Skin epidermis (tissue), 12 donors: ENCODE measurements at regions not wholly inside any gene's neighbourhood (a gene's known extent, or its start where the extent isn't known, plus 50 kb on each side); places are given as distances from the start of the nearest gene placed in this dataset.
"Not testable (repeated sequence)": the region's sequence is repeated elsewhere in the genome, so short reads cannot be mapped to it uniquely, and the experiment has no call there.

ENCODE experiments used
- H3K27ac ChIP-seq, 21 experiments: fragments of 200-600 bp; sonication (generic) in 11 of 21; one replicate each; pipeline ENCODE4 v1.5.0; 2020; ENCODE audit warnings: mild to moderate bottlenecking in 3 of 21, inconsistent platforms in 2 of 21, moderate library complexity in 2 of 21
- H3K4me3 ChIP-seq, 7 experiments: fragments of 200-600 bp; sonication (generic) in 2 of 7; one replicate each; pipeline ENCODE4 v1.5.0; 2020; ENCODE audit warnings: inconsistent platforms in 2 of 7, mild to moderate bottlenecking in 2 of 7, moderate library complexity in 1 of 7

DNA sequence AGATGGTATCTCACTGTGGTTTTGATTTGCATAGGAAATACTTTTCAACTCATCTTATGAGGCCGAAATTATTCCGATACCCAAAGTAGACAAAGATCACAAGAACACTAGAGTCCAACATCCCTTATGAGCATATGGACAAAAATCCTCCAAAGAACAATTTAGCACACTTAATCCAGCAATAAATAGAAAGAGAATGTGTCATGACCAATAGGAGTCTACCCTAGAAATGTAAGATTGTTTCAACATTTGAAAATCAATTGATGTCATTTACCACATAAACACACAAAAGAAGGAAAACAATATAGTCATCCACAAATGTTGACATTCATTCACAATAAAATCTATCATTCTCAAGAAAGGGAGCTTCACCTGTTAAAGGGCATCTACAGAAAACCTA, 307.8 kb upstream of the SMIM21 start:
- no peak overlapping the region for H3K4me3 ChIP-seq
- H3K27ac ChIP-seq = no peak overlapping the region

DNA sequence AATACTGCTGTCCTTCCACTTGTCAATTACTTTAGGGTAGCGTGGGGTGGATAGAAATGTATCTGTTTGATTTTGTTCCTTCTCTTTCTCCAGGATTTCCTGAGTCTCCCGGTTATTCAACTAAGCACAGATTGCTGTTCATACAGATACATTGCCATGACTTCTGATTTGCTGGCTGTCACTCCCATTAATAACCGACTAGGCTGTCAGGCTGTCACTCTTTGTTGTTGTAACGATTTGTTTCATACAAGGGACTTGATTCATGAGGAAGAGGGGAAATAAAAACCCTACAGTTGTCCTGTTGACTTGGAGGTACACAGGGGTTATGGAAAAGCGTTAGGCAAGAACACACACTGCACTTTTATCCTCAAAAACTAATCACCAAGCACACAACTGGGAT, 302.7 kb upstream of the SMIM21 start:
- no peak overlapping the region for H3K4me3 ChIP-seq
- H3K27ac ChIP-seq = no peak overlapping the region

DNA sequence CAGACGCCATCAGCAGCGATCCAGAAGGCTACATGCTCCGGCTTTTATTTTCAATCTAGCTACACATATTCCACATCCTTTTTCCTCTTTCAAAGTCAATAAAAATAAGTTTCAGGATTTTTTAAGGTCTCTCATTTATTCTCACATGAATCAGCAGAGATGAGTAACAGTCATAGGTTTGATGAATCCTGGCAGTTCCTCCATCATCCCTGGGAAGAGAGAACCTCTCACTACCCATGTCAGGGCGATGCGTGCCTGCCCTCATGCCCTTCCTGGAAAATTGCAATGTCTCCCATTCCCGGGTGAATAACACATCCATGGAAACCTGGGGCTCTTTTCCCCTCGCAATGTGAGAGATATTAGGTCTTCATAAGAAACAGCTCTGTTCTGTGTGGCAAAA, 301.1 kb upstream of the SMIM21 start:
- no peak overlapping the region for H3K27ac ChIP-seq
- H3K4me3 ChIP-seq = no peak overlapping the region

DNA sequence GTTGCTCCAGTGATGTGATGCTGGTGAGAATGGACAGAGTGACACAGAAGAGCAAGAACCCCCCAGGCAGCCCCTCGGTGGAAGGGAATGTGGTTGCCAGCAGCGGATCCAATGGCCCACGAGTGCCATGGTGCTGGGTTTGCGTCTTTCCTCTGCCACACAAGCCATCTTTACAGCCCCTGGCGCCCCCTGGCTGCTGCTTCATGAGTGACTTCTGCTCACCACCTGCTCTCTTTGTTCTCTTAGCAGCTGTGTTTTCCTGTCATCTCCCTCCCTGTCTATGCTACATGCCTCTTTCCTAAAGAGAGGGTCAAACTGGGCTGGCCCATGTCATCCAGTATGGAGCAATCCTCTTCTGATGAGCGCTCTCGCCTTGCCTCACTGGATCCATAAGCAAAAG, 300.0 kb upstream of the SMIM21 start:
- Histone ChIP-seq H3K27ac (no peak overlapping the region), H3K4me3 (no peak overlapping the region)

DNA sequence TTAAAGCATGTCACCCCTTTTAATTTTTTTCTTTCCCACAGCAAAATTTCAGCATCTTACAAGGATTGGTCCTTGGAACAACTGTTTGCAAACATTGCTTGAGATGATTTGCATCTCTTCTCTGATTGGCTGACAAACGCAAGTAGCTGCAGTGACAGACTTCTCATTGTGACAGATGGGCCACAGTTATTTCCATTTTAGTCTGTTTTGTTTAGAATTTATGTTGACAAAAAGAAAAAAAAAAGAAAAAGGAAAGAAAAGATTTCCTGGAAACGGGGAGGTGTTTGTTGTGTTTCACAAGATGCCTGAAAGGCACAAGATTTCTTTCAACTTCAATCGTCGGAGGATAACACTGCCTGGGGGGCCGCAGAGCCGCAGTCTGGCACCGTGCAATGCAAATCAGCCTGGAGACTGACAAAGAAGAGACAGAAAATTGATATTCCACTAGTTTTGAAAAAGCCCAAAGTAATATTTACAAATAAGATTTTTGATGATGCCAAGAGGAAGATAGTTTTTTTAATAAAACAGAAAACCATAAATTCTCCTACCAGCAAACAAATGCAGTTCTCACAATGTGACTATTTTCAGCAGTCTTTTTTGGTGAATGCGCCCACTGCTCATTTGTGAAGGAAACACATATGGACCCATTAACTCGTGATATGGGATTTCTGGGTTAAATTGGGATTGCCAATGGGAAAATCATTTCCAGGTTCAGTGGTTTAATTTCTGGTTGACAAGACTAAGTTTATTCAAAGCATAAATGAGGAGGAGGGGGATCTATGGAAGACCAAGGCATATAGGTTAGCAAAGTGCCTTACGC, 296.2 kb upstream of the SMIM21 start:
- Histone ChIP-seq H3K27ac (no peak overlapping the region), H3K4me3 (no peak overlapping the region)

DNA sequence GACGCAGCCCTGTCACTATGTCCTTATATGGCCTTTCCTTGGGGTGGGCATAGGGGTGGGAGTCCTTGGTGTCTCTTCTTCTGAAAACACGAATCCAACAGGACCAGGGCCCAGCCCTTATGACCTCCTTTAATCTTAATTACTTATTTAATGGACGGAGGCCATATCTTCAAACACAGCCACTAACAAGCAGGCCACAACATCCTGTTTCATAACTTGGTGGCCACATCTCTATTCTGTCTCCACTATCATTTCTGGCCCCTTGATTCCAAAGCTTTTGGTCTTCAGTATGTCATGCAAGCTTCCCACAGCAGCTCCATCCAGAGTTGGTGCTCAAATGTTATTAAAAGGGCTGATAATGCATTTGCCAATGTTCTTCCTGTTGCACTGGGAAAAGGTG, 287.3 kb upstream of the SMIM21 start:
- Histone ChIP-seq H3K4me3 (no peak overlapping the region), H3K27ac (no peak overlapping the region)

DNA sequence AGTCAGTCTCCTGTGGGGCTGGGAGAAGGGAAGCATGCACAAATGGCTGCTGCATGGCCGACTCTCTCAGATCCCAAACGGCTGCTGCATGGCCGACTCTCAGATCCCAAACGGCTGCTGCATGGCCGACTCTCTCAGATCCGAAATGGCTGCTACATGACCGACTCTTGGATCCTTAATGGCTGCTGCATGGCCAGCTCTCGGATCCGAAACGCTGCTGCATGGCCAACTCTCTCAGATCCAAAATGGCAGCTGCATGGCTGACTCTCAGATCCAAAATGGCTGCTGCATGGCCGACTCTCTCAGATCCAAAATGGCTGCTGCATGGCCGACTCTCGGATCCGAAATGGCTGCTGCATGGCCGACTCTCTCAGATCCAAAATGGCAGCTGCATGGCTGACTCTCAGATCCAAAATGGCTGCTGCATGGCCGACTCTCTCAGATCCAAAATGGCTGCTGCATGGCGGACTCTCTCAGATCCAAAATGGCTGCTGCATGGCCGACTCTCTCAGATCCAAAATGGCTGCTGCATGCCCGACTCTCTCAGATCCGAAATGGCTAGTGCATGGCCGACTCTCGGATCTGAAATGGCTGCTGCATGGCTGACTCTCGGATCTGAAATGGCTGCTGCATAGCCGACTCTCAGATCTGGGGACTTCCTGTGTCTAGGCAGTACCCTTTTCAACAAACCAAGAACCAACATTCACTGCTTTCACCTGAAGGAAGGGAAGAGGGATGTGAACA, 284.8 kb upstream of the SMIM21 start:
- H3K27ac ChIP-seq = not testable (repeated sequence)

DNA sequence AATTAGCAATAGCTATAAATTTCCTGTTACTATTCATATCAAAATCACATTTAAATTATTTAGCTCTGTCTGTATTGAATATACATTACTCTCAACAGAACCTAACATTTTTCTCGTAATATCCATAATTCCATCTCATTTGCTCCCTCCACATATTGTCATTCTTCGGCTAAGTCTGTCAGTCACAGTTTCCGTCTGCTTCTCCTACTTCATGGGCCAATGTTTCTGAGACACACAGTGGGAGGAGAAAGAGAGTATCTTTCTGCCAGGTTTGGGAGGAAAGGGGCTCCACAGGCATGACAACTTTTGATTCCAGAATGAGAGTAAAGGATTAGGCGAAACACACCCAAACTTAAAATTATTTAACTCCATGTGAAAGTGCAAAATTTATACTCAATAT, 273.1 kb upstream of the SMIM21 start:
- no peak overlapping the region for H3K4me3 ChIP-seq
- no peak overlapping the region for H3K27ac ChIP-seq

More for the DNA sequence above, 284.8 kb upstream of the SMIM21 start:
- not testable (repeated sequence) for H3K4me3 ChIP-seq

DNA sequence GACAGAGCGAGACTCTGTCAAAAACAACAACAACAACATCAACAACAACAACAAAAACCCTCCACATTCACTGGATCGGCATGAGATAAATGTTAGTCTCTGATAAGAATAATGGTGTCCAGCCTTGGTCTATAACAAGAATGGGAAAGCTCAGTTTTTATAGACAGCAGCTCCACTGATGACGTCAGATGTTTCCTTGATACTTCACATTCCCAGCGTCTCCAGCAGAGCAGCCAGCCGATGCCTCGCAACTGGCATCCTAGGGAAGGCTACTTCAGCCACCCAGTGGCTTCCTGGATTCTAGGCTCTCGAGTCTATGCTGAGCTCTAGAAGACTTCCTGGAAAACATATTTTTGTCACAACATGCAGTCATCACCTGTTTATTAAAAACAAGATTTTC, 271.4 kb upstream of the SMIM21 start:
- H3K27ac ChIP-seq = no peak overlapping the region
- no peak overlapping the region for H3K4me3 ChIP-seq

DNA sequence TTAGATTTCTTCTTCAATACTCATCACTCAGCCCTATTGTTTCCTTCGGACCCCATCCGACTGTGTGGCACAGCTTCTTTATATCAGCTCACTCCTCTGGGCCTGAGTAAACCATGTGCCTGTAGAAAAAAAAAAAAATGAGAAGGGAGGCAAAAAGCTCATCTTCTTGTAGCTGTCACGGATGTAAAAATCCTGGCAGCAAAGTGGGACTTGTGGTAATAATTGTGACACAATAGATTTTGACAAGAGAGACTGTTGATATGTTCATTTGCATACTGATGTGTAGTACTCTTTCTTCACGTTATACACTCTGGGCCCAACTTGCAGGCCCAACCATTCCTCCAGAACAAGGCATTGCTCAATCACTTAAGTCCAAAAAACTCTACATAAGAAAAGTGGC, 270.0 kb upstream of the SMIM21 start:
- Histone ChIP-seq H3K4me3 (no peak overlapping the region), H3K27ac (no peak overlapping the region)

DNA sequence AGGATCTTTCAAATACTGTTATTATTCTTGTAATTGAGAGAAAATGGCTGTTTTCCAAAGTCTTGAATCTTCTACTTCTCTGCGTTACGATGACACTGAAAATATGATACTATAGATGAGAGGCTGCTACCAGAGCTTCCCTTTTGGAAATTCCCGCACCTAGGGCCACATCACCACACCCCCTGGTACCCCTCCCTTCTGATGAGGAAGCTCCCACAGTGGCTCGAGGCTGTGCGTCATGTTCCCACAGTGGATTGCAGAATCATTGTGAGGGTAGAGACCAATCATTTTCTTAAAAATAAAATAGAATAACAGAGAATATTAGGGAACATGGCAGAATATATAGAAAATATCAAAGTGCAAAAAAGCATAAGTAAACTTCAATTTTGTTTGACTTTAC, 268.9 kb upstream of the SMIM21 start:
- Histone ChIP-seq H3K27ac (no peak overlapping the region), H3K4me3 (no peak overlapping the region)

DNA sequence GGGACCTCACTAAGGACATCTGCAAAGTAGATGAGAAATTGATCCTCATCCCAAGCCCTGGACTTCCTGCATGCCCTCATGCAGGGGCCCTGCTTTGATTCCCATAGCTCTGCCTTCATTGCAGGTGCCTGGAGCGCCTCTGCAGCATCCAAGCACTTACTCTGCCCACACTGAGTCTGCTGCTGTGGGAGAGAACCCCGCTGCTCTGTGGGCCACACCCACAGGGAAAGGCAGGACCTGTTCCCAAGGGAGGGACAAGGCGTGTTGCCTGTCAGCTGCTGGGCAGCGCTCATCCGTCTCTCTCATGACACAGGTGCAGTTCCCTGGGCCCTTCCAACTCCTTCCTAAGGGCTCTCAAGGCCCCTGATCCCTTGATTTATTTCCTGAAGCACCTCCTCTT, 266.8 kb upstream of the SMIM21 start:
- Histone ChIP-seq H3K4me3 (no peak overlapping the region), H3K27ac (no peak overlapping the region)

DNA sequence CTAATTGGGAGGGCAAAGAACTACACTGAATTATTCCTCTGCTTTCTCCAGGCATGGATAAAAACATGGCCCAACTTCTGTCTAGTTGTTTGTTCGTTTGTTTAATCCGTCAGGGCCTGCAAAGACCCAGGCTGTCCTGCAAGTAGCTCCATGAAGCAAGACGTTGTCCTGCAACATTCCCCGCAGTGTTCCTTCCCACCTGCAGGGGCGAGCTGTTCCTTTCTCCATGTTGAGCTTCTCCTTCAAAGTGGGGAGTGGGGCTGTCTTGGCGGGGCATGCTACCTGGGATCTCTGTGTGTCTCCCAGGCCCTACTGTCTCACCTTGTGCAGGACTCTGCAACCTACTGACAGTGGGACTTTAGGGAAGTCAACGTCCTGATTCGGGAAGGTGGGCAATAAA, 264.0 kb upstream of the SMIM21 start:
- H3K27ac ChIP-seq = no peak overlapping the region
- no peak overlapping the region for H3K4me3 ChIP-seq

DNA sequence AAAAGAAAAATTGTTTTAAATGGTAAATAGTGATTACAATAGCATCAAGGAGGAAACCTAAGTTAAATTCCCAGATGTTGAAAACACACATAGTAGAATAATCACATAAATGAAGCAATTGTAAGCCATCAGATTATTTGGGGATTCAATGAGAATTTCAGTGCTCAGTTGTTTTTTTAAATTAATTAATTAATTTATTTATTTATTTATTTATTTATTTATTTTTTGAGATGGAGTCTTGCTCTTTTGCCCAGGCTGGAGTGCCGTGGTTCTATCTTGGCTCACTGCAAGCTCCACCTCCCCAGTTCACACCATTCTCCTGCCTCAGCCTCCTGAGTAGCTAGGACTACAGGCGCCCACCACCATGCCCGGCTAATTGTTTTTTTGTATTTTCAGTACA, 262.8 kb upstream of the SMIM21 start:
- H3K27ac ChIP-seq, H3K4me3 ChIP-seq: not testable (repeated sequence)

DNA sequence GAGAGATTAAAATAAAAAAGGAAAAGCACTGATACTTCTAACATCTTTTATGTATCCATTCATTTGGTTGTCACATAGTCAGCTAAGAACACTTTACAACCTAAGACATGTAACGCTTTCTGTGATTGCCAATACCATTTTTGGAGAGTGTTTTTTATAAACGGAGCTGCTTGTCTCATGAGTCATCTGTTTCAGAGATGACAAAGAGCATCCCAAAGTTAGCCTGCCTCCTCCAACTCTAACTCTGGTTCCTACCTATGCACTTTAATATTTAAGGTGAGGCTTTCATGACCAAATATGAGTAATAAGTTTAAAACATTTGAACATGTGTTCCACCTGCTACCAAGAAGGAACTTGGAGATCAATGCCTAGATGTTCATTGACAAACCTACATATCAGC, 260.1 kb upstream of the SMIM21 start:
- no peak overlapping the region for H3K27ac ChIP-seq
- H3K4me3 ChIP-seq = no peak overlapping the region

DNA sequence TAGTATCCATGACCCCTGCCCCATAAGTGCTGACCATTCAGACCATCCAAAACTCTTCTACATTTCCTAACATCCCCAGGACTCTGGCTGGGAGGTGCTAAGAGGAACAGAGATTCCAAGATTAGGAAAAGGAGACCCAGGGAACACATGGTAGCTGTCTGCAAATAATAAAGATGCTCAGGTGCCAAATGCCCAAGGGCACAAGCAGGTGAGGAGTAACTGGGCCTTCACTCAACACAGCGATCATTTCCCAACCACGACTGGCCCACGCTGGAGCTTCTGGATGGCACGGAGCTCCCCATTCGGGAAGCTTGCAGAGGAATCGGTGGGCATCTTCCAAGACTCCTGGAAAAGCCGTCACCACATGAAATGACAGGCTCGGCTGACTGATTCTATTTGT, 255.9 kb upstream of the SMIM21 start:
- Histone ChIP-seq H3K27ac (no peak overlapping the region), H3K4me3 (no peak overlapping the region)

DNA sequence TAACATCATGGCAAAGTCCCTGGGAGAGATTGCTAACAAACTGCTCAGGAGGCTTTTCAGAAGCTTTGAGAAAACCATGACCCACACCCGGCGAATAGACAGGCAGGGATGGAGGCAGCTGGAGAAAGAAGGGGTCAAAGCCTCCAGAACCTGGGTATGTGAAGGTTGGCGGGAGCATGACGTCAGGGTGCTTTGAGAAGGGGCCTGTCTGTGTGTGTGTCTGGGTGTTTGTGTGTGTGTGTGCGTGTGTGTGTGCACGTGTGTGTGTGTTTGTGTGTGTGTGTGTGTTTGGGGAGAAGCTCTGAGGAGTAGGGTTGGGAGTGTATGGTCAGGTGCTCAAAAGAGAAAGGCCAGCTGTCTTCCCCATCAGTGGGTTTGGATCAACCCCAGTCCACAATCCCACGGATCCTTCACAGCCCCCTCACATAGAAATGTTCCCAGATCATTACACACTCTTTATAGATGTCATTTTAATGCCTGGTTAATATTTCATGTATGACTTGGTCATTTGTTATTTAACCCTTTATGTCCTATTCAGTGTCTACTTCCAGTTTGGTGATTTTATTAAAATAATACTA, 254.1 kb upstream of the SMIM21 start:
- H3K27ac ChIP-seq = no peak overlapping the region
- no peak overlapping the region for H3K4me3 ChIP-seq

DNA sequence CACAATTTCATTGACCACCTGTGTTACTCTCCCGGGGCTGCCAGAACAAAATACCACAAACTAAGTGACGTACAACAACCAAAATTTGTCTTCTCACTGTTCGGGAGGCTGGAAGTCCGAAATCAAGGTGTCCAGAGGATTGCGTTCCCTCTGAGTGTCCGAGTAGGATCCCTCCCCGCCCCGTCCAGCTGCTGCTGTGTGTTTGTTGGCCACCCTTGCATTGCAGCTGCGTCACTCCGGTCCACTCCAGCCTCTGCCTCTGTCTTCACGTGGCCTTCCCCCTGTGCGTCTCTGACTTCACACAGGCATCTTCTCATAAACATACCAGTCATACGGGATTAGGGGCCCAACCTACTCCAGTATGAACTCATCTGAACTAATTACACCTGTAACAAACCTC, 251.8 kb upstream of the SMIM21 start:
- H3K4me3 ChIP-seq = no peak overlapping the region

DNA sequence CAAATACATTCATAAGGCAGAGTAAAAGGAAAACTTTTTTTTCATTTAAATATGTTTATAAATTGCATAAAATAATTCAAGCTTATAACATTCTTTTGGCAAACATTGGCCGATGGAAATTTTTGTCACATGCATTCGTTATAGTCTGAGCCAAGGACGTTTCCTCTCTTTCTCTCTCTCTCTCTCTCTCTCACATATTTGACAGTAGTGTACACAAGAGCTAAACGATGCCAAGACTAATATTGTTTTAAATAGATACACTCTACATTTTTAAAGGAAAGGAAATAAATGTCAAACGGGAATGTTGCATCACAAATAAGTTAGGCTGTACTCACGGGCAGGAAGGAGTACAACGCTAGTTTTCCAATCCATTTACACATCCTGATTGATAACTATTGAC, 251.1 kb upstream of the SMIM21 start:
- Histone ChIP-seq H3K4me3 (no peak overlapping the region), H3K27ac (no peak overlapping the region)

More for the DNA sequence above, 251.8 kb upstream of the SMIM21 start:
- no peak overlapping the region for H3K27ac ChIP-seq

DNA sequence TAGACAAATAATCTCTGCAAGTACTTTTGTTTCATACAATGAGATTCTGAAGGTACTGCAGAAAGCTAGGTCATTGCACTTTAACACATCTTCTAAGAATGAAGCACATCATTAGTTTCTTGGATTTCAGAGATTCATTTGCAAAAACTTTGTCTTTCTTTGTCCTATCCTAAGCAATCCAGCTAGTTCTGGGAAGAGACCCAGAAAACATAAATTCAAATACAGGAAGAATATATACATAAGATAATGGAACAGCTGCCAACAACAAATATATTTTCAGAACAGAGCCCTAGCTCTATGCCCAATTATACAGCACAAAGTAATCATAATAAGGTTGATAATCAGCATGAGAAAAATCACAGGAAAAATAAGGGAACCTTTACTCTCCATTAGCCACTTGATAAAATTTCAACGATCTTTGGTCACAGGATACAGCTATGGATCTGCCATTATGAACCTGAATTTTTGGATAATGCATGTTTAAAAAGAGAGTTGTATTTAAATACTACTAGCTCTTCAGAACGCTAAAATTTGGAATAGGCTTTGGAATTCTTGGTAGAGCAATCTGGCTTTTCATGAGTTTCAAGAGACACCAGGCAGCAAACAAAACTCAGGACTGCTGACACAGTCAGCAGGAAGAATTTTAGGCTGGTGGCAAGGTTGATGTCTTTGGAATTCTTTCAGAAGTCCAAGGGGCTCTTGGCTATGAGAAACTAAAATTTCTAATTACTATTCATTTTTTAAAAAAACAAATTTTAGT, 250.4 kb upstream of the SMIM21 start:
- Histone ChIP-seq H3K4me3 (no peak overlapping the region), H3K27ac (no peak overlapping the region)
